HuH-7.5 (cell line): ENCODE measurements at regions not wholly inside any gene's neighbourhood (a gene's known extent, or its start where the extent isn't known, plus 50 kb on each side); places are given as distances from the start of the nearest gene placed in this dataset.
"Not testable (repeated sequence)": the region's sequence is repeated elsewhere in the genome, so short reads cannot be mapped to it uniquely, and the experiment has no call there.

Experiments
- DNase-seq: peaks from one replicate; pipeline ENCODE4 v3.0.0; 2011; ENCODE audit warnings: low spot score

DNA sequence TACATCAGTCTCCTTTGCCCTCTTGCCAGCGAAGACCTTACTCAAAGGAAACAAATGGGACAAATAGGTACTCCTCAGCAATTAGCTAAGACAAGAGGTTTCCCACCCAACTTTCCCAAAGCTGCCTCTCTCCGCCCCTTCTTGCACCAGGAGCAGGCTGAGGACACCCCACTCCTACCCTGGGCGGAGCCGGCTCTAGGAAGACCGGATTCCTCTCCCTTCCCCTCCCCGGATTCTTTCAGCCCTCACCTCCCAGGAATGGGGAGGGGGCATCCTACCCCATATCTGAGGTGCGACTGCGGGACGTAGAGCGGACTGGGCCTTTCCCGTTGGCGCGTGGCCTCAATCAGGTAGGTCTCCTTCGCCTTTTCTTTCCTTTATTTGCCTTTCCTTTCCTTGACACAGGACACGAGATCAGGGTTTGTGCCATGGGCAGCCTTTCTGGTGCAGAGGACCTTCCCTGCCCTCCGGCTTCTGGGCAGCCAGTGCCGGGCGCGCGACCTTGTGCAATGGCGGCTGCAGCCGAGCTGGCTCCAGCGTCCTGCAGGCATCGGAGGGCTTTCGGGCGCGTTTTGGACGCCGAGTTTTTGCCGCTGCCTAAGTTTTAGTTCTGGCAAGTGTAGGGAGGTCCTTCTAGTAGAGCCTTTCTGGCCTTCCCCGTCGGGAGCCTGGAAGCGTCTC lies 279.9 kb downstream of the PLS3 start:
- DNase-seq, result not testable (repeated sequence)

GRCh38 chrX:115850986-115851385 lies 290.0 kb downstream of the PLS3 start:
- DNase-seq, result not testable (repeated sequence)

- DNase-seq, result not testable (repeated sequence)
These were observed 292.3 kb downstream of the PLS3 start for GRCh38 chrX:115853260-115853659.

DNA sequence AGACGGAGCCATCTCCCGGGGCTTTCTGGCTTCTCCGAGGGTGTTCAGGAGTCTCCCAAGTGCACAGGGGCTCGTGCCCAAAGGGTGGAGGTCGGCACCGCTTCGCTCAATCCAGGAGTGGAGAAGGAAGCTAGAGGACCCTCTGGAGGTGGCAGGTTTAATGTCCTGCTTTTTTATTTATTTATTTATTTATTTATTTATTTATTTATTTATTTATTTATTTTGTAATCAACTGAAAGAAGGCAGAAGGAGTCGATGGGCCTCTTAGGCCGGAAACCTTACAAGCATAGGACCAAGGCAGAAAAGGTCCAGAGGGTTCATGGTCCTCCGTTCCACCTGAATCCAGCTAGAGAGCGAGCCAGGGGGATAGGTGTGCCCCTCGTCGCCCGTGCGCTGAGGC lies 289.4 kb upstream of the AGTR2 start:
- DNase-seq, result not testable (repeated sequence)

- not testable (repeated sequence) for DNase-seq
These were observed 286.4 kb upstream of the AGTR2 start for GRCh38 chrX:115884121-115884520.

DNA sequence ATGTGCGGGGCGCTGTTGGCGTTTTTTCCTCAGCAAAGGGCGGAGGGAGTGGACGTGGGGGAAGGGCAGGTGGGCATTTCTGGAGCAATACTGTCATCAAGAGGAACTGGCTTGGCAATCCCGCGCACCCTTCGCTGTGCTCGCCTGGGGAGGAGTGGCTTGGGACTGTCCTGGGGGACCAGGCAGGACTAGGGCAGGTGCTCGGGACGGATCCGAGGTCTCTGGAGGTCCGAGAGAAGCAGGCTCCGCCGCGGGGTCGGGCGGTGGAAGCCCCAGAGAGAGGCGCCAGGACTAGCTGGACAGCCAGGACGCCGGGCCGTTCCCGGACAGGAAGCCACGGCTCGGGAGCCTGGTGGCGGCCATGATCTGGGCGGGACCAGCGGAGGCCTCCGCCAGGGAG lies 282.5 kb upstream of the AGTR2 start:
- DNase-seq, result not testable (repeated sequence)

DNA sequence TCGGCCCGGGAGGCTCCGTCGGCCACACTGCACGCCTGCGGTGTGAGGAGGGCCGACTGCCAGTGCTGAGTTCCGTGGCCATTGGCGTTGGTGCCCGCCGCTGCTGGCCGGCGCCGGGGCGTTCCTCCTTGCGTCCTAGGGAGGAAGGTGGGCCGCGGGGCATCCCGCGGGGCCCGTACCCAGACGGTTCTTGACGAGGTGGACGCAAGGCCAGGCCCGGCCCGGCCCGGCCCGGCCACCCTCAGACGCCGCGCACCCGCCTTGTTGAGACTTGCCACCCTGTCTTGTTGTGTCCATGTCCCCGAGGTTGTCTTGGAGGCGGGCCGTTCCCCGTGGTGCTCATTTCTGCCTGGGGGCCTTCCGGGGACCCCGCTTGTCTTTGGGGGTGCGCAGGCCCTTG lies 282.0 kb upstream of the AGTR2 start:
- DNase-seq, result not testable (repeated sequence)

DNA sequence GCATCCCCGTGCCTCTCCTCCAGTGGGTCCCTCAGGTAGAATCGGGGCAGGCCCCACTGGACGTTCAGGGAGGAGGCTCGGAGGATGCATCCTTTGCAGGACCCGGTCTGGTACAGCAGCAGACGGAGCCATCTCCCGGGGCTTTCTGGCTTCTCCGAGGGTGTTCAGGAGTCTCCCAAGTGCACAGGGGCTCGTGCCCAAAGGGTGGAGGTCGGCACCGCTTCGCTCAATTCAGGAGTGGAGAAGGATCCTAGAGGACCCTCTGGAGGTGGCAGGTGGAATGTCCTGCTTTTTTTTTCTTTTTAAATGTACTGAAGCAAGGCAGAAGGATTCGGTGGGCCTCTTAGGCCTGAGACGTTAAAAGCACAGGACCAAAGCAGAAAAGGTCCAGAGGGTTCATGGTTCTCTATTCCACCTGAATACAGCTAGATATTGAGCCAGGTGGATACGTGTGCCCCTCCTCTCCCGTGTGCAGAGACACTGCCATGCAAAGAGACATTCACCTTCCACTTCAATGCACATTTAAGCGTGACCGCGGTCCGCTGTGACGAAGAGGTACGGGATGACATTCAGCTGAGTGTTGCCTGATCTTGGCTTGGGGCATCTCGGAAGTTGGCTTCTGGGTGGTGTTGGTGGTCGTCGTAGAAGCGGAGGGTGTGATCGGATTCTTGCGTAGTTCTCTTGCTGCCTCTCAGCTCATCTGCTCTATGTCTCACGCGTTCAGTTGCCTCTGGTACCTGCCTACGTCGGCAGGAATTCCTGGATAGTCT lies 281.2 kb upstream of the AGTR2 start:
- DNase-seq, result no peak

GRCh38 chrX:115892056-115892708 lies 278.4 kb upstream of the AGTR2 start:
- no peak for DNase-seq

- DNase-seq, result peak; percentile 56
These were observed 277.5 kb upstream of the AGTR2 start for GRCh38 chrX:115892787-115893671.

DNA sequence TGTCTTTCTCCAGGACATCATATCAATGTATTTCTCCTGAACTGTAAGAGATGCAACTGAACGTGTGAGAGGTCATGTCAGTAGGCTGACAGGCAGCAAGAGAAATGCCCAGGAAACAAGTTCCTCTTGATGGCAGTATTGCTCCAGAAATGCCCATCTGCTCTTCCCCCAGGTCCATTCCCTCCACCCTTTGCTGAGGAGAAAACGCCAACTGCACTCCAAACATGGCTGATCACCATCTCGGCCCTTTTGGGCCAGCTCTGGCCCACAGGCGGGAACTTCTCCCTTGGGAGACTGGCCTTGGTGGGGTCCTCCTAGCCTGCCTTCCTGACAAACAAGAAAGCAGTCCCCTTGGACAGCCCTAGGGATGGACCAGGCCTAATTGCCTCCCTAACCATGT lies 276.5 kb upstream of the AGTR2 start:
- DNase-seq, result no peak

DNA sequence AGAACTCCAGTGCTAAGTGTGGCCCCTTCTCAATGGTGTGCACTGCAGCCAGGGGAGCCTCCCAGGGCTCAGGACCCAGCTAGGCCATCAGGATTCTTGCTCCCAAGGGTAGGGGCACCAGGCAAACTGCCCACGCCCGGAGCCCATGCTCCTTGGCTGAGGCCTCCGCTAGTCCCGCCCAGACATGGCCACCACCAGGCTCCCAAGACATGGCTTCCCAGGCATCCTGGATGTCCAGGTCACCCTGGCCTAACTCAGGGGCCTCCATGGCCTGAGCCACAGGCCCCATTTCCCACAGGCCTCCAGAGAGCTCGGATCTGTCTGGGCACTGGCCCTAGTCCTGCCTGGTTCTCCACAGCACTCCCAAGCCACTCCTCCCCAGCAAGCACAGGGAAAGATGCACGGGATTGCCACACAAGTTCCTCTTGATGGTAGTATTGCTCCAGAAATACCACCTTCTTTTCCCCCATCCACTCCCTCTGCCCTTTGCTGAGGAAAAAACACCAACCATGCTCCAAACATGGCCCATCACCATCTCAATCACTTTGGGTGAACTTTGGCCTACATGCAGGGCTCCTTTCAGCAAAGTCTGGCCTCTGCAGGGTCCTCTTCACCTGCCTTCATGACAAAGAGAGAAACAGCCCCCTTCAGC lies 274.7 kb upstream of the AGTR2 start:
- no peak for DNase-seq

DNA sequence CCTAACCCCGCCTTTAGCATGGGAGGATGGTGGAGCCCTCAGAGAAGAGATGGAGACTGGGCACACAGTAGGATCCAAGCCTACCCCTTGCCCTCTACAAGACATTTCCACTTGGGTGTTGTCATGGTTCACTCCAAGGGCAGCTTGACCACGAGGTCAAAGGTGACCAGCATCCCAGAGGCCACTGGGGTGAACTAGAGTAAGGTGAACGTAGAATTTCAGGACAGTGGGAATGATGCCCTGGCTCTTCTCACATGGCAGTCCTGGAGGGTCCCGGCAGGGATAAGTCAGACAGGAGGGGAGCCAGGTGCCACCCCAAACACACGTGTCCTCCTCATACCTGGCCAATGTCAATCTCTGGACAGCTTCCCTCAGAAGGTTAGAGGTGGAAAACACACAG lies 274.2 kb upstream of the AGTR2 start:
- no peak for DNase-seq

- DNase-seq, result no peak
These were observed 272.6 kb upstream of the AGTR2 start for GRCh38 chrX:115897956-115898355.

- no peak for DNase-seq
These were observed 272.1 kb upstream of the AGTR2 start for GRCh38 chrX:115898382-115899001.

DNA sequence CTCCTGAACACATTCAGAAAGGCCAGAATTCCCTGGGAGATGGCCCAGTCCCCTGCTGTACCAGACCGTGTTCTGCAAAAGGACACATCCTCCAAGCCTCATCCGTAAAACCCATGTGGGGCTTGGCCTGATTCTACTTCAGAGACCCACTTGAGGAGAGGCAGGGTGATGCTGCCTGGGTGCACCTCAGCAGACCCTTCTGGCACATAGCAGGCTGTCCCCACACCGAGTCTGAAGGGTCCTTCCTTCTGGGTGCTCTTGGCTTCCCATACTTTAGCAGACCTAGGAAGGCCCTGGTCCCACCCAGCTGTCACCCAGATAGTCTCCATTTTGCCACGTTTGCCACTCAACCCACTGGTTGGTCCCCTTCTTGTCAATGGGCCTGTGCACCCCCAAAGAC lies 270.1 kb upstream of the AGTR2 start:
- no peak for DNase-seq

GRCh38 chrX:115901241-115901640 lies 269.3 kb upstream of the AGTR2 start:
- no peak for DNase-seq

- no peak for DNase-seq
These were observed 267.5 kb upstream of the AGTR2 start for GRCh38 chrX:115902995-115903394.

GRCh38 chrX:115906276-115906675 lies 264.3 kb upstream of the AGTR2 start:
- no peak for DNase-seq

DNA sequence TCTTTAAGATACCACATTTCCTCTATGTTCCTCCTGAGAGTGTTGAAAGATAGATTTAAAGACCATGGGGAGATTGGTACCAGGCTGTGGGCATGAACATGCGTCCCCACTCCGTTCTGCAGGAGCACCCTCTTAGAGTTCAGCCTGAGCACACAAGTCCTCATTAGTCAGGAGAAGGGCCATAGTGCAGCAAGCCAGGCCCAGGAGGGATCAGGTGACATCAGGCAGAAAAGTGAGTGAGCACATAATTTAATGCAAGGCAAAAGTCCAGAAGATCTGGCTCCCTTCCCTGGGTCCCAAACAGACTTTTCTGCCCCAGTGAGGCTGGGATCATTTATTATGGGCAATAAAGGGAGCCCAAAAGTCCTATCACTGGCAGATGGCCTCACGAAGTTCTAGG lies 263.7 kb upstream of the AGTR2 start:
- DNase-seq, result no peak

DNA sequence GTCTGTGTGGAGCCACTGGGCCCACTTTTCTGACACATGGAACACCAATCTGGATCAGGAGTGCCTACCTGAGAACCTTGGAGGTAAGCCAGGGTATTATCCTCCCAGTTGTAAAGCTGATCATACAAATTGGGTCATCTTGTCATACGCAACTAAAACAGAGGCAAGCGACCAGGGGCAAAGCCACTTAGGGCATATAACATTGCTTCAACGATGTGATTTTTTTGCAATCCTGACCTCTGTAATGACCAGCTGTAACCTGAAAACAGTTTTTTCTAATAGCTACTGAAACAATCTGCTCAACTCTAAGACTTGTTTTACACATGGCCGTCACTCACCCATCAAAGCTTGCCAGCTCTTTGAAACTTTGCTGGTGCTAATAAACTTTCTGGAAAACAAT lies 261.5 kb upstream of the AGTR2 start:
- DNase-seq, result no peak
